GM18511 (cell line): ENCODE measurements at regions not wholly inside any gene's neighbourhood (a gene's known extent, or its start where the extent isn't known, plus 50 kb on each side); places are given as distances from the start of the nearest gene placed in this dataset.
"Not testable (repeated sequence)": the region's sequence is repeated elsewhere in the genome, so short reads cannot be mapped to it uniquely, and the experiment has no call there.

Source experiments
- ATAC-seq: cut with Tn5 transposase; IDR thresholded peaks from one replicate; pipeline ENCODE4 v1.9.1; 2021; ENCODE audit warnings: mild to moderate bottlenecking, moderate library complexity; ENCODE audit not compliant: unreplicated experiment

- no peak for ATAC-seq
Measured at GRCh38 chr6:14384175-14384949, 266.8 kb downstream of the CD83 start.

GRCh38 chr6:14386263-14386662 lies 268.7 kb downstream of the CD83 start:
- no peak for ATAC-seq

- peak; percentile 74 for ATAC-seq
Measured at GRCh38 chr6:14386668-14387067, 269.1 kb downstream of the CD83 start.

GRCh38 chr6:14388371-14388770 lies 270.8 kb downstream of the CD83 start:
- no peak for ATAC-seq

GRCh38 chr6:14389776-14390175 lies 272.2 kb downstream of the CD83 start:
- ATAC-seq, result not testable (repeated sequence)

- no peak for ATAC-seq
Measured at GRCh38 chr6:14390805-14391204, 273.2 kb downstream of the CD83 start.

GRCh38 chr6:14393910-14394309 lies 276.3 kb downstream of the CD83 start:
- no peak for ATAC-seq

GRCh38 chr6:14396392-14396791 lies 278.8 kb downstream of the CD83 start:
- no peak for ATAC-seq

GRCh38 chr6:14396826-14397517 lies 279.4 kb downstream of the CD83 start:
- no peak for ATAC-seq

GRCh38 chr6:14397518-14397901 lies 279.9 kb downstream of the CD83 start:
- no peak for ATAC-seq

- no peak for ATAC-seq
Measured at GRCh38 chr6:14398953-14399352, 281.4 kb downstream of the CD83 start.

- no peak for ATAC-seq
Measured at GRCh38 chr6:14399635-14400034, 282.1 kb downstream of the CD83 start.

- ATAC-seq, result no peak
Measured at GRCh38 chr6:14401246-14401645, 283.7 kb downstream of the CD83 start.

- ATAC-seq, result no peak
Measured at GRCh38 chr6:14406614-14407331, 289.2 kb downstream of the CD83 start.

GRCh38 chr6:14408446-14408845 lies 290.9 kb downstream of the CD83 start:
- no peak for ATAC-seq

GRCh38 chr6:14412026-14412425 lies 294.5 kb downstream of the CD83 start:
- no peak for ATAC-seq

GRCh38 chr6:14415452-14415851 lies 297.9 kb downstream of the CD83 start:
- ATAC-seq, result no peak

- no peak for ATAC-seq
Measured at GRCh38 chr6:14417377-14417776, 299.8 kb downstream of the CD83 start.

GRCh38 chr6:14419224-14419623 lies 301.7 kb downstream of the CD83 start:
- not testable (repeated sequence) for ATAC-seq

- ATAC-seq, result no peak
Measured at GRCh38 chr6:14422061-14422460, 304.5 kb downstream of the CD83 start.

GRCh38 chr6:14422917-14423316 lies 305.3 kb downstream of the CD83 start:
- no peak for ATAC-seq

- no peak for ATAC-seq
Measured at GRCh38 chr6:14423330-14423729, 305.8 kb downstream of the CD83 start.
